ENCODE measurements at regions not wholly inside any gene's neighbourhood (a gene's known extent, or its start where the extent isn't known, plus 50 kb on each side); places are given as distances from the start of the nearest gene placed in this dataset.
A peak's percentile ranks its signal among the peaks of the same experiment; 100 is the strongest.
"Not testable (repeated sequence)": the region's sequence is repeated elsewhere in the genome, so short reads cannot be mapped to it uniquely, and the experiment has no call there.

DNA sequence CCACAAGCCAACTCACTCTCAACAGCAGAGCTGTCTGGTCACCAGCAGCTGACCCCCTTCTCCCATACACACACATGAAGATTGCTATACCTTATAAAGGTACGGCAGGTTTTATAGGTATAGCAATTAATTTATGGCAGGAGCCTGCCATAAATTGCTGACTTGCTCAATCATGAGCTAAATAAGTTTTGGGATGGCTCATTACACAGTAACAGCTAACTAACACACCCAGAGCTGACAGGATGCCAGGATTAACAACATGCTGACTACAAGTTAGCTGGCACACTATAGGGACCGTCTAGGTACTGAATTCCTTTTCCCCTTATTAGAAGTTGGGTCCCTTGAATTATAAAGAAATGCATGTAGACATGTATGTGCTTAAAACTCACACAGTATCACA, 150.3 kb upstream of the KCNJ18 start:
- DNase-seq (no peak), ATAC-seq (peak; percentile 69)
- intact Hi-C loops (cut with DNase I, micrococcal nuclease) = no loop called here

DNA sequence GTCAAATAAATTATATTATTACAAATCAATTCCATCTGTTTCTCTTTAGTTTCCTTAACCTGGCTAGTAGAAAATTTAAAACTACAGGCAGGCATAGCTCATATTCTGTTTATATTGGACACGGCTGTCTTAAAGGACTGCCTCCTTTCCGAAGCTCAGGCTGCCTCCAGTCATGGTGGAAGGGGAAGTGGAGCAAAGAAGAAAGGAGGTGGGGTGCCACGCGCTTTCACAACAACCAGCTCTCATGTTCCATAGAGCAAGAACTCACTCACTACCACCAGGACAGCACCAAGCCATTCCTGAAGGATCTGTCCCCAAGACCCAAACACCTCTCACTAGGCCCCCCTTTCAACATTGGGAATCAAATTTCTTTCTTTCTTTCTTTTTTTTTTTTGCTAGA, 149.3 kb upstream of the KCNJ18 start:
- no peak for DNase-seq
- intact Hi-C loops (cut with DNase I, micrococcal nuclease) = no loop called here
- no peak for ATAC-seq

DNA sequence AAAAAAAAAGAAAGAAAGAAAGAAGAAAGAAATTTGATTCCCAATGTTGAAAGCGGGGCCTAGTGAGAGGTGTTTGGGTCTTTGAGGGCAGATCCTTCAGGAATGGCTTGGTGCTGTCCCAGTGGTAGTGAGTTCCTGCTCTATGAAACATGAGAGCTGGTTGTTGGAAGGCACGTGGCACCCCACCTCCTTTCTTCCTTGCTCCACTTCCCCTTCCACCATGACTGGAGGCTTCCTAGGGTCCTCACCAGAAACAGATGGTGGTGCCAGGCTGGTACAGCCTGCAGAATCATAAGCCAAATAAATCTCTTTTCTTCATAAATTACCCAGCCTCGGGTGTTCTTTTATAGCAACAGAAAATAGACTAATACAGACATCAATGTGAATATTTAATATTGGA, 147.3 kb upstream of the KCNJ18 start:
- intact Hi-C loops (cut with DNase I, micrococcal nuclease) = no loop called here
- ATAC-seq = no peak
- DNase-seq = no peak

DNA sequence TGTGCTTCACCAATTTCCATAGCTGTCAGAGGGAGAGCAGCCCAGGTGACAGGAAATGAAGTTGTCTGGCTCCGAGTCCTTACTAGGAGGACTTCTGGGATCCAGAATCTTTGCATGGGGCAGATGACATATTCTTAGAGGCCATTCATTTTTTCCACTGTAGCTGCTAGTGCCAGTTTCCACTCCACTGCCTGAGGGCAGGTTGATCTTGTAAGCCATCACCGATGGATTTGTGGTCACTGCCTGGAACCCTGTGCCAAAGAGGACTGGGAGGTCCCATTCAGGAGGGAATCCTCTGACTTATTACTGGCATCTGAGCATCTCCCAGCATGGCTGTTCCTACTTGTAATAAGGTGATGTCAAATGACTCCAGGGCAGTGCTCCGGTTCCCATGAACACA, 144.1 kb upstream of the KCNJ18 start:
- intact Hi-C loops (cut with DNase I, micrococcal nuclease) = no loop called here
- DNase-seq = no peak
- ATAC-seq = no peak

DNA sequence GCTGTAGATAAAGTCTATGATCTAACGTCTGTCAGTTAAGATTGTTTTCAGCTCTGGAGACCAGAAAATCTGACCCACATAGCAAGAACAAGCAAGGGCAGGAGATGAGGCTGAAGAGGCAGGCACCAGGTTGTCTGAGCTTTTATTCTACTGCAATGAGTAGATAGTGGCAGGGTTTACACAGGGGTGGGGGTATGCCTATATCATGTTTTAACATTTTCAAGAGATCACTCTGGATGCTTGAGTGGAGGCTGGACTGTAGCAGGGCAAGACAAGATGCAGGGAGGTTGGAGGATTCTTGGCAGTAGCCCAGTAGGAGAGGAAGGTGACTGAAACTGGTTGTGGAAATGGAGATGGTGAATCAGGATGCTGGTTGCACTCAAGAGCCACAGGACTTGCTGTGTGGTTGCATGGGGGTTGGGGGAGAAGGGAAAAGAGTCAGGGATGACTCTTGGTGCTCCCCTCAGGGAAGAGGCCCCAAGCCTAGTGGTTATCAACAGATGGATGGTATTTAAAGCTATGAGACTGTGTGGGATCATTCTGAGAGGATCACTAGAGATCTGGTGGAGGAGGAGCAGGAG, 143.1 kb upstream of the KCNJ18 start:
- DNase-seq (no peak), ATAC-seq (no peak)
- intact Hi-C loops (cut with DNase I, micrococcal nuclease) = no loop called here

DNA sequence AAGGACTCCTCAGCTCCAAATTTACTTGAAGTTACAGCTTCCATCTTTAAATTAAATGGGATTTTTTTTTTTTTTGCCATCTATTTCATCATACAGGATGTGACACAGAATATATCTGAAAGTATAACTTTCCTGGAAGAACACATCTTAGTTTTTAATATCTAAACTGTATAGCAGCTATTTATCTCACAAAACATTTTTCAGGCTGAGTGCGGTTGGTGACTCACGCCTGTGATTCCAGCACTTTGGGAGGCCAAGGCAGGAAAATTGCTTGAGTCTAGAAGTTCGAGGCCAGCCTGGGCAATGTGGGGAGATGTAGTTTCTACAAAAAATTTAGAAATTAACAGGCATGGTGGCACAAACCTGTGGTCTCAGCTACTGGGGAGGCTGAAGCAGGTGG, 142.3 kb upstream of the KCNJ18 start:
- ATAC-seq; DNase-seq; intact Hi-C loops (cut with DNase I, micrococcal nuclease): not testable (repeated sequence)

DNA sequence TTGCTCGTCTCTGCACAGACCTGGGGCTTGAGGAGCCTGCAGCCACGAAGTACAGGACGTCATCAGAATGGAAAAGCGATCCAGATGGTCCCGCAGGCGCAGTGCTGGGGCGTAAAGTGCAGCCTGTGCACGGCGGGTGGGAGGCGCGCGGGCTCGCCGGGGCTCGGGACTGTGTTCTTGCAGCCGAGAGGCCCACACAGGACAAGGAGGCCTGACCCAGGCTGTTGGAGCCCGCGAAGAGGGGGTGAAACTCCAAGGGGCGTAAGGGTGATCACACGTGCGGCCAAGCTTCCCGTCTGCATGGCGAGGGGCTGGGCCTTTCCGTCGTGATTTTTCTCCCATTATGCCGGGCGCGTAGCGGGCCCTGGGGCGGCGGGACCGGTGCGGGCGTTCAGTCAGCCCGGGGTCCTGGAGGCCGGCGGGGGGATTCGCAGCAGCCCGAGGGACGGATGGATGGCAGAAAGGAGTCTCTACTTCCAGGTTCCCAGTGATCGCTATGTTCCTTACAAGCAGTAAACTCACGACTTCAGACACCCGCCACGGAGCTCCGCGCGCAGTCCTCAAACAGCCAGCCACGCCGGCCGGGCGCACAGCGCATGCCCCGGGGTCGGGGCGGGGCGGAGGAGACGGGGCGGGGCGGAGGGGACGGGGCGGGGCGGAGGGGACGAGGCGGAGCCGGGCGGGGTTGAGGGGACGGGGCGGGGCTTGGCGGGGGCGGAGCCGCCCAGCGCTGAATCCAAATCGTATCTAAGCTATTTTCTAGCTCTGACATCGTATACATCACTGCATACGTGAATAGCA, 141.0 kb upstream of the KCNJ18 start:
- ATAC-seq (peak; percentile 98), DNase-seq (peak; percentile 79 to 85)
- intact Hi-C loops (cut with DNase I, micrococcal nuclease) = no loop called here

DNA sequence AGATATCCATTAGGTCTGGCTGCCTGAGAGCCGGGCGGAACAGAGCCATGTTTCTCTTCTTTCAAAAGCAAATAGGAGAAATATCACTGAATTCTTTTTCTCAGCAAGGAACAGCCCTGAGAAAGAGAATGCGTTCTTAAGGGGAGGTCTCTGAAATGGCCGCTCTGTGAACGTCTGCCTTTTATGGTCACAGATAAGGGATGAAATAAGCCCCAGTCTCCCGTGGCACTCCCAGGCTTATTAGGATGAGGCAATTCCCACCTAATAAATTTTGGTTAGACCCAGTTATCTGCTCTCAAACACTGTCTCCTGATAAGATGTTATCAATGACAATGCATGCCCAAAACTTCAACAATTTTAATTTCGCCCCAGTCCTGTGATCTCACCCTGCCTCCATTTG, 133.4 kb upstream of the KCNJ18 start:
- DNase-seq; ATAC-seq; intact Hi-C loops (cut with DNase I, micrococcal nuclease): not testable (repeated sequence)

DNA sequence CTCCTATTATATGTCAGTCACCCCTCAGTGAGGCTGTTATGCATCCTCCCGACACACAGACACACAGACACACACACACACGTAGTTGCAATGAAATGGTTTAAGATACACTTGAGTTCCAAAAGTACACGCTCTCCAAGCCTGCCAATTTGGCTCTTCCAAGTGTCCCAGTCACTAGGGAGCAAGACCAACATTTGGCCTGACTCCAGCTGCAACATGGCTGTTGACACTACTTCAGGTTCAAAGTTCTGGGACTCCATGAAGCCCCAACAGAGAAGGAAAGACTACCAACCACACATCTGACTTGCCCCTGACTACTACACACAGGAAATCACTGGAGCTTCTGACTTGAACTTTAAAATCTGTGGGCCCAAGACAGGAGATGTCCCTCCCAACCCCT, 128.1 kb upstream of the KCNJ18 start:
- no peak for DNase-seq
- intact Hi-C loops (cut with DNase I, micrococcal nuclease) = no loop called here
- no peak for ATAC-seq

DNA sequence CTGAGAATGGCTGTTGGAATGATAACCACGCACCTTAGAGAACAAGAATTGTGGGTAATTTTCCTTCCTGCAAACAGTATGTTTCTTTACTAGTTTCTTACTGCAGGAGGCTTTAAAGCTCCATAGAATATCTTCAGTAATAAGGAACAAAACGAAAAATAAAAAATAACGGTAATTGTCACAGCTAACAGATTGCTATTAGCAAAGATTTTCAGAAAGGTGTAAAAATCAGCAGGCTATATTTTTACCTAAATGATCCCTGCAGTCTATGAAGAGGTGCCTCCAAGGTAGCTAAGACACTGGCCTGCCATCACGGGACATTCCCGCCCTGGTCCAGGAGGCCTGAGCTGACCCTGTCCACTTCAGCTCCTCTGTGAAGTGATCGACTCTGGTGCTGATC, 127.6 kb upstream of the KCNJ18 start:
- DNase-seq; intact Hi-C loops (cut with DNase I, micrococcal nuclease); ATAC-seq: not testable (repeated sequence)

DNA sequence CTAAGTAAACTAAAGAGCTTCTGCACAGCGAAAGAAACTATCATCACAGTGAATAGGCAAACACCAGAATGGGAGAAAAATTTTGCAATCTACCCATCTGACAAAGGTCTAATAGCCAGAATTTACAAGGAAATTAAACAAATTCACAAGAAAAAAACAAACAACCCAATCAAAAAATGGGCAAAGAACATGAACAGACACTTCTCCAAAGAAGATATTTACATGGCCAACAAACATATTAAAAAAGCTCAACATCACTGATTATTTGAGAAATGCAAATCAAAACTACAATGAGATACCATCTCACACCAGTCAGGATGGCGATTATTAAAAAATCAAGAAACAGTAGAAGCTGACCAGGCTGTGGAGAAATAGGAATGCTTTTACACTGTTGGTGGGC, 121.9 kb upstream of the KCNJ18 start:
- intact Hi-C loops (cut with DNase I, micrococcal nuclease); ATAC-seq; DNase-seq: not testable (repeated sequence)

DNA sequence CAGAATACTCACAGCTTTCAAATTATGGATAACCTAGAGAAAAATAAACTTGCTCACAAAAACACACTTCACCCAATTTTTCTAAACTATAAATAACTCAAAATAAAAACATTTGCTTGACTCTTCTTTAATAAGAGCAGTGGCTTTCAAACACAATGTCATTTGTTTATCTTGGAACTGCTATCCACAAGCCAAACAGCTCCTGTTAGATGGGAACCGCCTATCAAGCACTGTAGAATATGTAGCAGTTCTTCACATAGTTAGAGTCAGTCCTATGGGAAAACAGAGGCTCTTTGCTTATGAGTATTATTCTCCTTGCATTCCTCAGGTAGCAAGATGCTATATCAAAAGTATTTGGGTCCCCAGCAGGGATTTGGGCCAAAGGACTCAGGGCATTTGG, 120.2 kb upstream of the KCNJ18 start:
- ATAC-seq; intact Hi-C loops (cut with DNase I, micrococcal nuclease): not testable (repeated sequence)

DNA sequence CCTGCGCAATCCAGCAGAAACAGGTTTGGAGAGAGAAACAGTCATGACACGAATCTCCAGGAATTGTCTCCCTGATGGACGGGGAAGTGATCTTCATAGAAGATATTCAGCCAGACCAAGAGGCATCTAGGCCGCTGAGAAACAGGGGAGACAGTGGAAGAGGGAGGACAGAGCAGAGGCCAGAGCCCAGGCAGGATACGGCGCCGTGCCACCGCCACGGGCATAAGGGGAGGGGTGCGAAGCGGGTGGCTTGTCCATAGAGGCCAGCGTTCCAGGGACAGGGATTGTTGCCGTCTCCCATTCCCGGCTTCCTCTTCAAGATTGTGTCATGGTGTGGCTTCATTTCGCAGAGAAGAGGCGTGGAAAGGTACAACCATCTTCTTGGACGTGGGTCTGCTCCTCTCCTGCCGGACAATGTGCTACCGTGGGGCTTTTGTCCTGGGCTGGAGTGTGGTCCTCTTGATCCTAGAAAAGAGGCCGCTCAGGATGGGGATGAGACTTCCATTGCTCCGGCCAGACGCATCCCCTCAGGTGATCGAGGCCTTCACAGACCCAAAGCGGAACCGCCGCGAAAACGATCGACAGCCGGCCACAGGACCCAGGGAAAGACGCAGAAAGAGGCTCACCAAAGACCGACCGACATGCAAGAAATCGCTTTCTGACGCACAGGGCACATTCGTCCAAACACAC, 118.9 kb upstream of the KCNJ18 start:
- DNase-seq; ATAC-seq; intact Hi-C loops (cut with DNase I, micrococcal nuclease): not testable (repeated sequence)

More for the DNA sequence above, 120.2 kb upstream of the KCNJ18 start:
- not testable (repeated sequence) for DNase-seq

DNA sequence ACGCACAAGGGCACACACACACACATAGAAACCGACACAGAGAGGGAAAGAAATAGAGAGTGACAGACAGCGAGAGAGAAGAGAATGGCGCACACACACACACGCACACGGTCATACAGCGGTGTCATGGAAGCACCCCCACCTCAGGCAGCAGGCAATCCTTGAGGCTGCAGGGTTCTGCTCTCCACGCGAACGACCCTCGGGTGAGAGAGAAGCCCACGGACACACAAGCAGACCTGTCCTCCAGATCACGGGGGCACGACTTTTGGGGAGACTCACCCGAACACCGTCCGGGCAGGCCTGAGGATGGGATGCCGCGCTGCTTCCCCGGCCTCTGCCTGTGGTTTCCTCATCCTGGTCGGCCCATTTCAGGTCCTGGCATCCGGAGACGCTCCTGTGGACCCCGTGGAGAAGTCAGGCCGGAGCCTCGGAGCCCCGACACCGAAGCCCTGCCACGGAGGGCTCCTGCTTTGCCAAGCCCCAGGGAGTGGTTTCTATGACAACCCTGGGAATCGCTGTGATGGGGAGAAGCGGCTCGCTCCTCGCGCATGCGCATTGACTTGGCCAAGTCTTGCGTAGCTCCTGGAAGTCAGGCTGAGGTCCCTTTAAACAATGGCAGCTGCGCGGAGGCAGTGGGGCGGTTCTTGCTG, 118.2 kb upstream of the KCNJ18 start:
- intact Hi-C loops (cut with DNase I, micrococcal nuclease) = no loop called here
- ATAC-seq (peak; percentile 79), DNase-seq (peak; percentile 55 to 73)

DNA sequence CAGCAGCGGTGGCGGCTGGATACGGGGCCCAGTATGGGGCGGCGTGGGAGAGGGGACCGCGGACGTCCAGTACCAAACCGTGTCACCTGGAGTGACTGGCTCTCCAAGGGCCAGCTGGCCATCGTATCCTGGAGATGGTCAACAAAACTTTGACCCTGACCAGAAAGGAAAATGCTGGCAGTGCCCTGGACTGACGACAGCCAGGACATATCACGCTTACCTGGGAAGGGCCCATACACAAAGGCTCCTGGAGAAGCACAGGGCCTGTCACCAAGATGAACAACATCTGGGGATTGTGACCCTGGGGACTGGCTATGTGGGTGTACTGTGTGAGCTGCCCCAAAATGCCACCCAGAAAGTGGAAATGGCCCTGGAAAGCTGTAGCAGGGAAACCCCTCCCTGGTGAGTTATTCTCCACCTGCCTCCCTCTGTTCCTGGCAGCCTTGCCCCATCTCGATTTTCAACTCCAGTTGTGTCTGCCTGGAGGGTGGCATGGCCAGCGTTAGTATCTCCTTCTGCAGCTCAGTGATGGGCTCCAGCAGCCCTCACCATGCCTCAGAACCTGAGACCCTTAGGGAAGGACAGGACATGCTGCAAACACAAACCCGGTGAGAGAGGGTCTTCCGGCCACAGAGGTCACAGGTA, 117.6 kb upstream of the KCNJ18 start:
- DNase-seq; intact Hi-C loops (cut with DNase I, micrococcal nuclease): not testable (repeated sequence)
- ATAC-seq = peak; percentile 51

DNA sequence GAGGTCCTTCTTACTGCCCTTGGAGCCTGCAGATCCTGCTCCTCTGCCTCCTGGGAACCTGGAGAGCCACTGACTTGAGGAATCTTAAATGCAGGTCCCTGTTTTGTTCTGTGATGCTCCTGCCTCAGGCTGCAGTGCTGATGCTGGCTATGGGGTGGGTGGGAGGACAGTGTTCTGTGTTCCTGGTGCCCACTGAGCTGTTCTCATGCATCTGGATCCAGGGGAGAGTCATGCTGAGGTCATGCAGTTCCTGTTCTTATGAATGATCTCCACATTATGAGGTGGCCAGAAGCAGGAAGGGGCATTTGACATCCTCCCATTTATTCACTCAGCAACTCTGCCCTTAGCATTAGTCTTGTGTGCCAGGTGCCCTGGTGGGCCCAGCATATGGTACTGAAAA, 113.5 kb upstream of the KCNJ18 start:
- intact Hi-C loops (cut with DNase I, micrococcal nuclease); DNase-seq; ATAC-seq: not testable (repeated sequence)

DNA sequence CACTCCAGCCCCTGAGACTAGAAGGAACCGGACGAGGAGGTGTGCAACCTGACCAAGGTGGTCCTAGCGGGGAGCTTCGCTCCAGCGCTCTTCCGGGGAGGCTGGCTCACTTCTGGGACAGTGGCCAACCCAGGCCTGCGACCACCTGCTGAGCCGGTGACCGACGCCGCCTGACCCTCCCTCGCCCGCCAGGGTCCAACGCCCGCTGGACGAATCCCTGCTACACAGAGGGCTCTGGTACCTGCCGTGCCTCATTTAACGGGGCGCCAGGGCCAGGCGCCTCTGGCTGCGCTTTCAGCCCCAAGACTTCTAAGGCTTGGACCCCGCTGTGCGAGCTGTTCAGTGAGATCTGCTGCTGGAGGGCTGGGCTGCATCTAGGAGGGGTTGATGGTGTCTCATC, 99.5 kb upstream of the KCNJ18 start:
- no peak for ATAC-seq
- intact Hi-C loops (cut with DNase I, micrococcal nuclease) = no loop called here
- no peak for DNase-seq

DNA sequence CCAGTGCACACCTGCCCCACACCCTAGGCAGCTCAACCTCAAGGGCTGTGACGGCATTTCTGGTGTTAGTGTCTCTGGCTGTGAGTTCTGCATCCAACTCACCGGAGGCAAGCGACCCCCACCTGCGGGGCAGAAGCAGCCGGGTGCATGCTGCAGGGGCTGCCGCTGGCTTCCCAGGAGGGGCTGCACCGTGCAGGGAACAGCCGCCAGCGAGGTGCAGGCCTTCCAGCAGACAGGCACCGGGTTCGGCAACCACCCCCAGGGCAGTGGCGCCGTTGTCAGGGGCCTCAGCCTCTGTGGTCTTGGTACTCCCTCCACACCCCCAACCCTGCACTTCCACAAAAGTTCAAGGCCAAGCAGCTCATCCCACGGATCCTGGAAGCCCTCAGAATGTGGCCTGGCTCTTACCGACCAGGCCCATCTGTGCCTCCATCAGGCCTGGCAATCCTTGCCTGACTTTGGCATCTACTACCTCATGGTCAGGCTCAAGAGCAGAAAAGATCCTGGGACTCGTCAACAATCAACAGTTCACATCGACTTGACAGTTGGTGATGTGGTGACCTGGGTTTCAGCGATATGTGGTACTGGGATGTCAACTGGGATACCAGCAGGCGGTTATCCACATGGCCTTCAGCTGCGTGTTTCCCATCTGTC, 98.7 kb upstream of the KCNJ18 start:
- intact Hi-C loops (cut with DNase I, micrococcal nuclease); DNase-seq; ATAC-seq: not testable (repeated sequence)
